M059J (cell line): ENCODE measurements at regions not wholly inside any gene's neighbourhood (a gene's known extent, or its start where the extent isn't known, plus 50 kb on each side); places are given as distances from the start of the nearest gene placed in this dataset.

Experiments used
- DNase-seq: peaks from one replicate; pipeline ENCODE4 v3.0.0-alpha.2; 2012; ENCODE audit warnings: low read depth

DNA sequence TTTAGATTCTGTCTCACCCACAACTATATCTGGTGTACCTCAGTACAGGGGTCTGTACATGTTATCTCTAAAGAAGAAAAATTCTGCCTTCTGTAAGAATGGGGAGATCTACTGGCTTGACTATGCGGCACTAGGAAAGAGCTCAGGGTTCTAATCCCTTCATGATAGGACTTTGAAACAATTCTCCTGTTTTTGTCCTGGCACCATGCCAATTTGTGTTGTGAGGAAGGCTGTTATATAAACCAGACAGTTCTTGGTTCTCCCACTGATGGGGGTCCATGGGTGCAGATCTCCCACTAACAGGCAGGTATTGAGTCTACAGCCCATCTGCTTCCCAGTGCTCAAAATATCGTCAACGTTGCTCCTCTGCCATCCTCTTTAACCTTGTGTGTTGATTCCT is 883.7 kb downstream of the GALC start:
- no peak for DNase-seq

DNA sequence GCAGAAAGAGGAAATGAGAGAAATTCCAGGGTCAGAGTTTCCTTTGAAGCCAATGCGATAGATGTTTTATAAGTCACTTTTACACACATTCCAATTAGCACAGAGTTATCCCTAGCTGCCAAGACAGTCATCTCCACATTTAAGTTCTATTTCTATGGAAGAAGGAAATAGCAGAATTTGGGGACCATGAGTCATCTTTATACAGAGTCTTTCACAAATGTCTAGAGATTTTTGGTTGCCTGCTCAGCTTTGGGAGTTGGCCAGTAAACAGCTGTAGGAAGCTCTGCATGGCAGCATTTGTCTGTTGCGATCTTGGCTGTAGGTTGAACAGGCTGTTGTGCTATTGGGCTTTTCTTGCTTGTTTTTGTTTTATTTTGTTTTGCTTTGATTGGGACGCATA is 884.3 kb downstream of the GALC start:
- no peak for DNase-seq

DNA sequence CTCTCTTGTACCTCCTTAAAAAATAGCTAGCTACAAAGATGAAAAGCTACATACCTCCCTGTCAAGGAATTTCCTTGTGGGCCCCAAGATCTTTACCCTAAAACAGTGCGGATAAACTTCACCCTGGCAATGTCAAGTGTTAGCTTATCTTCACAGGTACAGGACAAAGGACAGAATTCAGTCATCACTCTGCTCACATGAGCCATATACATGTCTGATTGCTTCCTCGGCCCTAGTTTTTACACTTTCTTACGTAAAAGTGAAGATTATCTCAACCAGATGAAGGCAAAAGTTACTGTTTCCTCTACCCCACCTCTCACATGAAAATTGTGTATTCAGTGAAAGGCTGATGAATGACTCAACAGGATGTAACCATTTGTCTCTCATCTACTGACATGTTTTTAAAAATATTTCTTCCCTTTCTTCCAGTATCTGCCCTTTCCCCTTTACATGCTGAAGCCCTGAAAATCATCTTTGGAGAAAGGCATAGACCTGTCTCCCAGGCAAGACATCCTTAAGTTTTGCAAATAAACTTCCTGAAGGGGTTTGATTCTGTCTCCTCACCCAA is 890.1 kb downstream of the GALC start:
- DNase-seq = no peak

DNA sequence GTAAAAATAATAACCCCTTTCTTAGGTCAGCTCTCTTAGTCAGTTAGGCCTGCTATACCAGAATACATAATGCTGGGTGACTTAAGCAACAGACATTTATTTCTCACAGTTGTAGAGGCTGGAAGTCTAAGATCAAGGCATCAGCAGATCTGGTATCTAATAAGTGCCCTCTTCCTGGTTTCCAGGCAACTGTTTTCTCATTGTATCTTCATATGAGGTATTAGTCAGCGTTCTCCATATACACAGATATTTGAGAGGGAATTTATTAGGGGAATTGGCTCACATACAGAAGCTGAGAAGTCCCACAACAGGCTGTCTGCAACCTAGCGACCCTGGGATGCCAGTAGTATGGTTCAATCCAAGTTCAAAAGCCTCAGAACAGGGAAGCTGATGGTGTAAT is 896.0 kb downstream of the GALC start:
- no peak for DNase-seq

DNA sequence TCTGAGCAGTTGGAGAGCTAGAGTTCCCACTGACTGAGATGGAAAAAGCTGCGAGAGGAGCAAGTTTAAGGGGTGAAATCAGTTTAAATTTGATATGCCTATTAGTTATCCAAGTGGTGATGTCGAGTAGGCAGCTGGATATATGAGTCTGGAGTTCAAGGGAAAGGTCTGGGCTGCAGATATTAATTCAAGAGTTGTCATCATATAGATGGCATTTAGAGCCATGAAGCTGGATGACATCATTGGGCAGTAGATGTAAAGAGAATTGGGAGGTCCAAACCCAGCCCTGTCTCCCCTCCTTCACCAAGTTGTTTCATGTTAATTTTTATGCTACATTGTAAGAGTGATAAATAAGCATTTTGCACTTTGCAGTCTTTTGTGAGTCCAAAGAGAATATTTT is 898.1 kb downstream of the GALC start:
- DNase-seq = no peak

DNA sequence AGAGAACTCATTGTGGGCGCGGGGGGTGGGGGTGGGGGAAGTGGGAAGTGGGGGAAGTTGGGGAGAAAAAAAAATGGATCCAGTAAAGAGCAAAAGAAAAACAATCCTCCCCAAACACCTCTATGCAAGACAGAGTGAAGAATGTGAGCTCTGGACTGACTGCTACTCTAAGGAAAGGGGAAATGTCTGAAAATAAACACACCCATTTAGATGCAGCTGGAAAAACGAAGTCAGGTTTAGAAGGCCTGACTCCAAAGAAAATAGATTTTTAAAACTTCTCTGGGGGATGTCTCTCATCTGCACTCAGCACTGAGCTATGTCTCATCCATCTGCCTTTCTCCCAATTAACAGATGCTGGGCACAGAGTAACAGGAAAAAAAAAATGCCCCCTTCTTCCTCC is 904.4 kb downstream of the GALC start:
- no peak for DNase-seq

DNA sequence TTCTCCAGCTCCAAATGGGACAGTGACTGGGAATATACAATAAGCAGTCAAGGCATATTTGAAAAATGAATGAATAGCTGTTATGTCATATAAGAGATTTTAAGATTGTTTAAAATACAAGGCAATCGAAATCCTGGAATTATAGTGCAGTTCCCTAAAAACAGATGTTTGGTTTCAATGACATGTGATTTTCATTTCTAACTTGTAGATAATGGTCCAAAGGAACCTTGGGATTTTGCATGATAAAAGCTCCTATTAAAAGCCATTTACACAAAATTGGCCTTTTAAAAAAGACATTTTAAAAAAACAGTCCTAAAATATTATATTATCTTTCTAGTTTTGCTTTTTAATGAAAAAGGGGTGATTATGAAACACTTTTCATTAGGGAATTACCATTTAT is 905.1 kb downstream of the GALC start:
- DNase-seq = no peak

DNA sequence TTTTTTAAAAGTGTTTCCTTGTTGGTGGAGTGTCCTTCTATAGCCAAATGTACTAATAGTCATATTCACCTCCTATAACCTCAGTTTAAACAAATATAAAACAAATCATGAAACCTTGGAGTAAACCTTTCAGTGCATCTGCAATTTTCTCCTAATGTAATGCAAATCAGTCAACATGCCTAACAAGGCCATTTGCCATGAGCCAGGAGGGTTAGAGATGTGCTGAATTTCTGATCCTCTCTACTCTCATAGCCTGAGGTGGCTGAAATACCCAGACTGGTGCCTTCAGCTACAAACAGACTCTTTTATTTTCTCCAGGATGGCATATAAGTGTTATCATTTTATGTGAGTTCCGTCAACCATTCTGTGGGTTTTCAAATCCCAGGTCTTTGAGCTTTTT is 908.1 kb downstream of the GALC start:
- DNase-seq = no peak

DNA sequence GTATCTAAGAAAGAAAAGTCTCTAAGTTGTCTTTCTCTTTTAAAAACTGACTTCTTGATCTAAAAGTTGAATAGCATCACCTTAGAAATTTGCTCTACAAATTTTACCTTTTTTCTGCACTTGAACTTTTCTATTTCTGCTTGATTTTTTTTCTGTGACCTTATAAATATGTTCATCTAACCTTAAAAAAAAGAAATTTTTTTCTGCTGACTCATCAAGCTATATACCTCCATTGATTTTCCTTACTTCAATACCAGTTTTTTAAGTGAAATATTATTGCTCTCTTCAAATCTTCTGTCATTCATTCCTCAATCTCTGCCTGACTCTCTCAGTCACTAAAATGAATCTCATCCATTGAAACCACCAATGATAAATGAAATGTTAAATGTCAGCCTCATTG is 910.1 kb downstream of the GALC start:
- no peak for DNase-seq

DNA sequence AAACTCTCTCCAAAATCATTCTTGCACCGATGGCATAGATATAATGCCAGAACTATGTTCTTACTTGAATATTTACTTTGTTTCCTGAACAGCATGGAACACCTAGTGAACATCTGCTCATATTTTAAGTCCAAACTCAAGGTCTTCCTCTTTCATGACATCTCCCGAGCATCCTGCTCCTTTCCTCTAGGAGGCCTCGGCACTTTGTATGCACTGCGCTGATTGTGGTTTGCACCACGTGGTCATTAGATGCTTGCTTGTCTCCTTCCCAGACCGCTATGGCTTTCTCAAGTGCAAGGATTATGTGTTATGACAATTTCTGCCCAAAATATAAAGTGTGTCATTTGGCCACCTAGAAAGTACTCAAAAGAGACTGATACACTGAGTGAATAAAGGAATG is 912.0 kb downstream of the GALC start:
- no peak for DNase-seq

DNA sequence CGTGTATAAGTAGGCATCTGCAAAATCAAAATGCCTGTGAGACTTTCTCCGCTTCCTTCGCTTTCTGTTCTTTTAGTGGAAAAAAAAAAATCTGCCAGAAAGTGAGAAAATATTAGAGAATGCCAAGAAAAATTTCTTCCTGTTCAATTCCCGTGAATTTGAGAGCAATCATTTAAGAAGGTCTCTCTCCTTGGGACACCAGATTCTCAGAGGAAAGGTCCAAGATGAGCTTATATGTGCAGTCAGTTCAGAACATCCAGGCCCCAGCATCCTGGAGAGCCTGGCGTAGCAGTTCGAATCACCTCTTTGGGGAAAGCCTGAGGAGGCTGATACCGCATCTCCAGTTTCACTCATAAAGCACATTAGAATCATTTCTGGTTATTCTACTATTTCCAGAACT is 912.8 kb downstream of the GALC start:
- no peak for DNase-seq

DNA sequence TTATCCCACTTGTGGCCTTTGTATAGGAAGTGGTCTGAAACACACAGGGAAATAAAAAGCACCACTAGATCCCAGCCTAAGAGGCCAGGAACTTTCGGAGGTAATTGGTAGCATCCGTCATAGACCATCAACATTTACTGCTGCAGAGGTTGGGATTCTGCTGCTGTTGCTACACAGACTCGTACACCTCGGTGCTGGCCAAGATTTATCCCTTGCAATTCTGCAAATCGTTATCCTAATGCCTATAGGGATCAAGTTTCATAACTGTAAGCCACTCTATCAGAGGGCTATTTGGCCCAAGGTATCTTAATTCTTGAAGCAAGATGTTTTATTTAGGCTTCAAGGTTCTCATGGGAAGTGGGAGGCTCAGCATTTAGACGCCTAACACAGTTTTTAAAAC is 913.6 kb downstream of the GALC start:
- no peak for DNase-seq

DNA sequence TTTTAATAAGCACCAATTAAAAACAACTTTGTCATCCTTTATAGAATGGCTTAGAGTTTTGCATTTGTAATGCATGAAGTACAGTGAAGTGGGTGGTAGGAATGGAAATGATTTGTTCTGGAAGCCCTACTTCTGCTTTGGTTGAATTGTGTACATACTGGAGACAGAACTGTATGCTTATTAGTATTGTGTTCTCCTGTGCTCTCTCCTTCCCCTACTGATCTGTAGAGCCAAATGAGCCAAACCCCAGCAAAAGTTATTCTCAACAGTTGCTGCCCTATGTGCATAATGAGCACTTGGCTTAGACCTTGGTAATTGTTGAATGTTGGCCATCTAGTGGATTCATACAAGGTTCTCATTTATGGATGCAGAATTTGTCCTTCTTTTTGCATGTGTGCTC is 916.1 kb downstream of the GALC start:
- DNase-seq = no peak

DNA sequence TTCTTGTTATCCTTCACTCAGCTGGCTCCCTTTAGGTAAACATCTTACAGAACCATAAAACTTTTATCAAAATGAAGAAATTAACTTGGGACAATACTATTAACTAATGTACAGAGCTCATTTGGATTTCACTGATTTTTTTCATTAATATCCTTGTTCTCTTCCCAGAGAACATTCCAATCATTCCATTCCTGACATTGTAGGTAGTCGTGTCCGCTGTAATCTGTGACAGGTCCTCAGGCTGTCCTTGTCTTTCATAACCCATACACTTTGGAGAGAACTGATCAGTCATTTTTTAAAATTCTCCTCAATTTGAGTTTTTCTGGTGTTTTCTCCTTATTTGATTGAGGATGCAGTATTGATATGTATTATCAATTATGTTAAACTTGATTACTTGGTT is 916.8 kb downstream of the GALC start:
- no peak for DNase-seq

DNA sequence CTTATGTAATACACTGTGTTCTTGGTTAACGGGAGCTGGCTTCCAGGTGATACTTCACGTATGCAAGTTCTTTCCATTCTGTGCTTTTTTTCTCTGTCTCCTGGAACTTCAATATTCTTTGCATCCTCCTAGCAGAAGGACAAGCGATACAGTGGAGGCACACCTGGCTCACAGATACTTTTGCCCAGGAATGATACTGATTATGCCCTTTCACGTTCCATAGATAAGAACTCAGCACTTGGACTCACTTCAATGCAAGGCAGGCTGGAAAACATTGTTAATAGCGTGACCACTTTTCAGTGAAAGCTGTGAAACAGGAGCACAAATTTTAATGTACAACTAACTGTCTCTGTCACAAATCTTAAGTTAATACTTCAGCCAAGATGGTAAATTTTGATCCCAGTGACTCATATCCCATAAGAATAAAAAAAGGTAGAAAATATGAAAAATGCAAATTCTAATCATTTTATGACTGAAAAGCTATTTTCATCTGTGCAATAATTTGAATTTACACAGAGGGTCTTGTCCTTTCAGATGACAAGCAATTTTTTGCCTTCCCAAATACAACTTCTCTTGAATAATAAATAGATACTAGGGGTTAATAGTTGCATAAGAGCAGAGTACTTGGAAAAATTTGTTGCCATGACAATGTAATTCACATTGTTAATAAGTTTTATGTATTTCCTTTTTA is 919.0 kb downstream of the GALC start:
- DNase-seq = no peak

DNA sequence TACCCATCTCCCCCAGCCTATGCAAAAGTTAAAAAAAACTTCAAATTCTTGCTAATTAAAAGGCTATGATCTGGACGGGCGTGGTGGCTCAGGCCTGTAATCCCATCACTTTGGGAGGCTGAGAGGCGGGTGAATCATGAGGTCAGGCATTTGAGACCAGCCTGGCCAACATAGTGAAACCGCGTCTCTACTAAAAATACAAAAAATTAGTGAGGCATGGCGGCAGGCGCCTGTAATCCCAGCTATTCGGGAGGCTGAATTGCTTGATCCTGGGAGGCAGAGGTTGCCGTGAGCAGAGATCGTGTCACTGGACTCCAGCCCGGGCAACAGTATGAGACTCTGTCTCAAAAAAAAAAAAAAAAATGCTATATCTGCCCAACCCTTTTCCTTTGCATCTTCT is 925.4 kb downstream of the GALC start:
- DNase-seq = no peak

DNA sequence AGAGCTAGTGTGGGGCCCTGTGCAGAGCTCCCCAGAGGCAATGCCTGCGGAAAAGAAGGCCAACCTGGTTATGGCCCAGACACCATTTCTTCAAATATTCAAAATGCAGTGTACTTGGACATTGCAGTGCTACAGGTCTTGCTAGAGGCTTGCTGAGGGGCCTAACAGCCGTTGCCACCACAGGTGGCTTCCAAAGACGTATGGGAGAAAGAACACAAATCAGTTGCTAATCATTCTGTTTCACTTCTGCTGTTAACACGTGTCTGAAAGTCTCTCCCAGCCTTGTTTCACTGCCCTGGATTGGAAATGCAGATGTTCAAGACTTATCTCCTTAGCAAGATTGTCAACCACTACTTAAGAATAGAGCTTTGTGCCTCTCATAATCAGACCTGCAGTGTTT is 925.9 kb downstream of the GALC start:
- no peak for DNase-seq

DNA sequence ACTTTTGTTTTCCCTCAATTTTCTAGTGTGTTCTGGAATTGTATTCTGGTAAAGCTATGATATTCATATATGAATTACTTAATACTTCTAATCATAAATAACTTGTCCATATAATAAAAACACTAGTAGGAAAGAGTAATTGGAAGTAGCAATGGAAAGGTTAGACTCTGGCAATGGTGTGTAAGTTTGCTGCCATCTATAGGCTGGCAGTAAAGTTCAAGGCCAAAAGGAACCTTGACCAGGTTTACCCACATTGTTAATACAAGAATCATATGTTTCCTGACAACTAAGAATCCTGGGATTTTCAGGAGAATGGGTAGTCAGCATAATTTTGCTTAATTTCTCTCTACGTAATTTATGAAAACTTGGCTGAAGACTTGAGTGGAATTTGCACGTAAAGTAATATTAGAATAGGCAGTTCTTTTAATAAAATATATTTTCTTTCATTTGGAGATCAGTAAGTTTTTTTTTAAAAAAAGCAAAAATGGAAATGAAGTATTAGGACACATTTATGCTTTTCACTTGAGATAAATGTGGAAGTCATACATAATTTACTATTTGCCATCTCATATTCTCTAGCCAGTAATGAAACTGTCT is 926.7 kb downstream of the GALC start:
- no peak for DNase-seq

DNA sequence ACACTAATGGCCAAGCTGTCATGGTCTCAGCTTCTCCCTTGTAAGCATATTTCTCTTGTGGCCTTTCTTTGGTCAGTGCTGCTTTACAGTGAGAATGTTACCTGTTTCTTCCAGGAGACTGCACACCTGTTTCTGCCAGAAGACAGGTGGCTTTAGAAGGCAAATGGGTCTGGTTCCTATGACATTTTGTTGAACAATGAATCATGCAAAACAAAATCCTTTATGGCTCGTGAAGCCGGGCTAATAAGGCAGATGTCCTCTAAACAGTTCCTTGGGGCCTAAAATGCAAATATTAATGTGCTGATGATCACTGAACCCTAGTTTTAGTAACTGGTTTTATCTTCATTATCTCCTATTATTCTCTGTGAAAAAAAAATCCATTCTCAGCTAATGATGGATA is 927.6 kb downstream of the GALC start:
- DNase-seq = no peak

DNA sequence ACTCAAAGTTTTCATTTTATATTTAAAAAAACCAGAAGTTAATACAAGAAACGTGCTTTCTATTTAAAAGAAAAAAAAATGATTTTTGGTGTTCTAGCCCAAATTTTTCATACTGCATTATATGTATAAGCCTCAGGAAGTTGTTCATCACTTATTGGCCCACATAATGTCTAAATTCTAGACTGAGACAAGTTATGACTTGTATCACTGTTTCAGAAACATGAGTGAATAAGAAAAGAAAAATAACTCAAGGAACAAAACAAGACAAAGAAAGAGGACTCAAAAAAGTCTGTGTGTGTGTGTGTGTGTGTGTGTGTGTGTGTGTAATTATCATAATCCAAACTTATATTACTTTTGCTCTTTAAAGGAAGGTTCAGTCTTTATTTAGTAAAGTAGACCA is 929.8 kb downstream of the GALC start:
- DNase-seq = no peak

DNA sequence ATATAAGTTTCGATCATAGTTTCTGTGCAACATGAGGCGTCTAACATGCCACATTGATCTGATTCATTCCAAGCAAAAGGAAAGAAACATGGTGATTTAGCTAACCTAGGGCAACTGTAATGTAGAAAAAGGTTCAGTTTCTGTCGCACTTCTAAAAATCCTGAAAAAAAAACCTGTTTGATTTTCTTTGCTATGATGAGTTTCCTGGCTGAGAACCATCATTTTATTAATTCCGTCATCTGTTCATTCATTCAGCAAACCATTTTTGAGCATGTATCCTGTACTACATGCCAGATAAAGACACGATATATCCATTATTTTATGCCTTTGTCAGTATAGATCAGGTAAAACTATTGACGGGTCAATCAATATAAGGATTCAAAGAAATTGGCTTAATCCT is 932.6 kb downstream of the GALC start:
- no peak for DNase-seq

DNA sequence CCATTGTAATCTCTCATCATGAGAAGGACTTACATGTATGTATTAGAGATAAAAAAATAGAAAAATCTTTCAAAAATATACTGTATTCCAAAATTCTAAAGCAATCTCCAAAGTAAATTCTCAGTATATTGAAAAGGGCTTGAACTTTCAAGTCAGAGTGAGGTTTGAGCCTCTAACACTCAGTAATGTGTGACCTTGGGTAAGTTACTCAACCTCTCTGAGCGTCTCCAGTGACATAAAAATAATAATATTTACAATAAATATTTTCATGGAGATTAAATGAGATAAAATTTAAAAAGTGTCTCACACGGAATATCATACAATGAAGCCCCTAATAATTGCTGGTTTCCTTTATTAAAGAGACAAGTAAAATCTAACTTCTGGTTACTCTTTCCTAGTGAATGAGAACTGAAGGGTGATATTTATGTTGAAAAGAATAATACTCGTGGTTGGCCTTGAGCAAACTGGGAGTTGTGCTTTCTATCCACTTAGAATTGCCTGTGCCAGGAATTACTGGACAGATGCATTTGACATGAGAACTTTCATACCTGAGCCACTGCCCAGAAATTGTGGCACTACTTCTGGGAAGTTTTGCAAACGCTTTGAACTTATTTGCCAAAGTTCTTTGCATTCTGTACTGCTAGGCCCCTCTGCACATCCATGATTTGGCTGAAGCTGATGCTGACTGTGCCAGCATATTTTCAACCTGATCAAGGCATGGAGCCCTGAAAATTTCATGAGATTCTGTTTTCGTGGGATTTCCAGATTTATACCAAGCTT is 933.7 kb downstream of the GALC start:
- no peak for DNase-seq

DNA sequence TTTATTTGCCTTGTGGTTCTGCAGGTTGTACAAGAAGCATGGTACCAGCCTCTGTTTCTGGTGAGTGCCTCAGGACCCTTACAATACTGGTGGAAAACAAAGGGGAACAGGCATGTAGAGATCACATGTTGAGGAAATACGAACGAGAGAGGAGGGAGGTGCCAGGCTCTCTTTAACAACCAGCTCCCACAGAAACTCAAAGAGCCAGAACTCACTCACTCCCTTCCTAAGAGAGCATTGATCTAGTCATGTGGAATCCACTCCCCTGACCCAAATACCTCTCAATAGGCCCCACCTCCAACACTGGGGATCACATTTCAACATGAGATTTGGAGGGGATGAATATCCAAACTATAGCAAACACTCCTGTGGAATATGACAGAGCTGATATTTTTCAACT is 938.0 kb downstream of the GALC start:
- no peak for DNase-seq
